ENCODE measurements at regions not wholly inside any gene's neighbourhood (a gene's known extent, or its start where the extent isn't known, plus 50 kb on each side); places are given as distances from the start of the nearest gene placed in this dataset.

GRCh38 chr4:80124246-80125211 lies 51.5 kb upstream of the ANTXR2 start:
- H3K9me3 ChIP-seq, result no peaks in the 10 kb centered on the region; the same call in 1 of the 2 replicates
- H3K4me2 ChIP-seq, result no peak overlapping the region
- H3K27me3 ChIP-seq, result no peaks in the 10 kb centered on the region
- H3K4me3 ChIP-seq, result no peak overlapping the region
- H3K9ac ChIP-seq, result no peak overlapping the region
- H3K4me1 ChIP-seq, result peaks cover 37% of the 10 kb centered on the region
- no peak overlapping the region for H3K27ac ChIP-seq
- H3K36me3 ChIP-seq, result no peaks in the 10 kb centered on the region
- no peak for TF ChIP-seq Cebpa-rat (IDR thresholded peaks at IDR 0.05)
- H4K20me1 ChIP-seq, result no peaks in the 10 kb centered on the region

Data from BLaER1 (cell line).